KMS-11 (cell line): ENCODE measurements at regions not wholly inside any gene's neighbourhood (a gene's known extent, or its start where the extent isn't known, plus 50 kb on each side); places are given as distances from the start of the nearest gene placed in this dataset.

Experiments
- H2AFZ ChIP-seq: fragments of 200-600 bp; sonication (generic); 2 replicates; pipeline ENCODE4 v1.6.1; 2016; ENCODE audit warnings: antibody characterized with exemption, mixed run types, low read depth
- H3K27ac ChIP-seq: fragments of 200-600 bp; sonication (generic); 2 replicates; pipeline ENCODE4 v1.6.1; 2016; ENCODE audit warnings: mild to moderate bottlenecking, mixed run types
- H3K27me3 ChIP-seq: fragments of 200-600 bp; sonication (generic); 2 replicates; pipeline ENCODE4 v1.6.1; 2017; ENCODE audit warnings: mild to moderate bottlenecking, low read depth, mixed run types, moderate library complexity; ENCODE audit not compliant: insufficient read depth
- H3K36me3 ChIP-seq: fragments of 200-600 bp; sonication (generic); 2 replicates; pipeline ENCODE4 v1.6.1; 2017; ENCODE audit warnings: mild to moderate bottlenecking, mixed run types; ENCODE audit not compliant: insufficient read depth
- H3K4me1 ChIP-seq: fragments of 200-600 bp; sonication (generic); 2 replicates; pipeline ENCODE4 v1.6.1; 2016; ENCODE audit warnings: mild to moderate bottlenecking, low read depth, mixed run types; ENCODE audit not compliant: poor library complexity, severe bottlenecking
- H3K4me2 ChIP-seq: fragments of 200-600 bp; sonication (generic); 2 replicates; pipeline ENCODE4 v1.7.0; 2016; ENCODE audit warnings: mild to moderate bottlenecking, mixed run types
- H3K4me3 ChIP-seq: fragments of 200-600 bp; sonication (generic); IDR thresholded peaks from 2 replicates; pipeline ENCODE4 v1.6.1; 2017; ENCODE audit warnings: low read depth, low read length, mixed read lengths; ENCODE audit not compliant: insufficient read depth
- H3K79me2 ChIP-seq: fragments of 200-600 bp; sonication (generic); 2 replicates; pipeline ENCODE4 v1.6.1; 2016; ENCODE audit warnings: low read depth, mixed run types; ENCODE audit not compliant: insufficient read depth
- H3K9ac ChIP-seq: fragments of 200-600 bp; sonication (generic); 2 replicates; pipeline ENCODE4 v1.6.1; 2016; ENCODE audit warnings: mild to moderate bottlenecking, mixed run types
- H4K20me1 ChIP-seq: fragments of 200-600 bp; sonication (generic); 2 replicates; pipeline ENCODE4 v1.6.1; 2016; ENCODE audit warnings: mild to moderate bottlenecking, mixed run types; ENCODE audit not compliant: insufficient read depth
- TF ChIP-seq, protein P1 (sequence below): fragments of 200-600 bp; sonication (generic); conservative IDR thresholded peaks from 2 replicates; pipeline ENCODE4 v1.6.1; 2017; ENCODE audit warnings: low read depth, mild to moderate bottlenecking, antibody characterized with exemption, low read length, moderate library complexity, mixed read lengths

- Histone ChIP-seq H4K20me1 (no peaks in the 10 kb centered on the region), H3K79me2 (no peaks in the 10 kb centered on the region), H3K4me1 (no peaks in the 10 kb centered on the region), H3K36me3 (no peaks in the 10 kb centered on the region), H3K4me3 (no peak overlapping the region), H3K9ac (no peak overlapping the region), H3K4me2 (no peak overlapping the region), H3K27ac (no peak overlapping the region), H2AFZ (no peak overlapping the region), H3K27me3 (no peaks in the 10 kb centered on the region)
- TF ChIP-seq, protein P1, sequence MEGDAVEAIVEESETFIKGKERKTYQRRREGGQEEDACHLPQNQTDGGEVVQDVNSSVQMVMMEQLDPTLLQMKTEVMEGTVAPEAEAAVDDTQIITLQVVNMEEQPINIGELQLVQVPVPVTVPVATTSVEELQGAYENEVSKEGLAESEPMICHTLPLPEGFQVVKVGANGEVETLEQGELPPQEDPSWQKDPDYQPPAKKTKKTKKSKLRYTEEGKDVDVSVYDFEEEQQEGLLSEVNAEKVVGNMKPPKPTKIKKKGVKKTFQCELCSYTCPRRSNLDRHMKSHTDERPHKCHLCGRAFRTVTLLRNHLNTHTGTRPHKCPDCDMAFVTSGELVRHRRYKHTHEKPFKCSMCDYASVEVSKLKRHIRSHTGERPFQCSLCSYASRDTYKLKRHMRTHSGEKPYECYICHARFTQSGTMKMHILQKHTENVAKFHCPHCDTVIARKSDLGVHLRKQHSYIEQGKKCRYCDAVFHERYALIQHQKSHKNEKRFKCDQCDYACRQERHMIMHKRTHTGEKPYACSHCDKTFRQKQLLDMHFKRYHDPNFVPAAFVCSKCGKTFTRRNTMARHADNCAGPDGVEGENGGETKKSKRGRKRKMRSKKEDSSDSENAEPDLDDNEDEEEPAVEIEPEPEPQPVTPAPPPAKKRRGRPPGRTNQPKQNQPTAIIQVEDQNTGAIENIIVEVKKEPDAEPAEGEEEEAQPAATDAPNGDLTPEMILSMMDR, result peak; percentile 77
These were observed 1086.5 kb downstream of the SLC6A15 start for GRCh38 chr12:83826112-83826511.

GRCh38 chr12:83823386-83824045, 1089.1 kb downstream of the SLC6A15 start:
- H3K4me3 ChIP-seq, result no peak overlapping the region
- H4K20me1 ChIP-seq, result no peaks in the 10 kb centered on the region
- no peak overlapping the region for H3K27ac ChIP-seq
- H3K79me2 ChIP-seq, result no peaks in the 10 kb centered on the region
- H3K4me1 ChIP-seq, result no peaks in the 10 kb centered on the region
- TF ChIP-seq, protein P1, result peak; percentile 78
- H3K36me3 ChIP-seq, result no peaks in the 10 kb centered on the region
- no peak overlapping the region for H2AFZ ChIP-seq
- H3K4me2 ChIP-seq, result no peak overlapping the region
- H3K27me3 ChIP-seq, result no peaks in the 10 kb centered on the region
- no peak overlapping the region for H3K9ac ChIP-seq

DNA sequence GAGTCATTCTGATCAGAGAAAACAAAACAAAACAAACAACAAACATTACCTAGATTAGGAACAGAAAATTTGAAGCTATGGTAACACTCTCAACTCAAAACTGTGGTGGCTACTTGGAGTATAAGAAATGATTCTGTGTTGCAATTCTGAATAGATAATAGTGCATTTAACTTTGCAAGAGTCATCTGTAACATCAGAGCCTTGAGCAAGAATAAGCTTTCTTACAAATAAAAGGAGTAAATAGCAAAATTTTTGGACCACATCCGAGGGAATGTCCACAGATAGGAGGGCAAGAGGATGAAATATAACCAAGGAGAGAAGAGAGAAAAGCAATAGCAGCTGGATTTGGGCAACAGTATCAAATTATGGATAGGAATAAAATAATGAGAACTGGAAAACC, 1090.6 kb downstream of the SLC6A15 start:
- H3K36me3 ChIP-seq, result no peaks in the 10 kb centered on the region
- no peak overlapping the region for H2AFZ ChIP-seq
- no peaks in the 10 kb centered on the region for H3K79me2 ChIP-seq
- H3K9ac ChIP-seq, result no peak overlapping the region
- no peaks in the 10 kb centered on the region for H4K20me1 ChIP-seq
- H3K4me3 ChIP-seq, result no peak overlapping the region
- H3K4me1 ChIP-seq, result no peaks in the 10 kb centered on the region
- no peak overlapping the region for H3K27ac ChIP-seq
- no peaks in the 10 kb centered on the region for H3K27me3 ChIP-seq
- TF ChIP-seq, protein P1, result no peak
- H3K4me2 ChIP-seq, result no peak overlapping the region

GRCh38 chr12:83818881-83819280, 1093.7 kb downstream of the SLC6A15 start:
- TF ChIP-seq, protein P1, result no peak
- Histone ChIP-seq H3K4me1 (no peaks in the 10 kb centered on the region), H3K27ac (no peak overlapping the region), H4K20me1 (no peaks in the 10 kb centered on the region), H2AFZ (no peak overlapping the region), H3K79me2 (no peaks in the 10 kb centered on the region), H3K4me2 (no peak overlapping the region), H3K27me3 (no peaks in the 10 kb centered on the region), H3K36me3 (no peaks in the 10 kb centered on the region), H3K9ac (no peak overlapping the region), H3K4me3 (no peak overlapping the region)
